ENCODE measurements at regions not wholly inside any gene's neighbourhood (a gene's known extent, or its start where the extent isn't known, plus 50 kb on each side); places are given as distances from the start of the nearest gene placed in this dataset.
"Not testable (repeated sequence)": the region's sequence is repeated elsewhere in the genome, so short reads cannot be mapped to it uniquely, and the experiment has no call there.

DNA sequence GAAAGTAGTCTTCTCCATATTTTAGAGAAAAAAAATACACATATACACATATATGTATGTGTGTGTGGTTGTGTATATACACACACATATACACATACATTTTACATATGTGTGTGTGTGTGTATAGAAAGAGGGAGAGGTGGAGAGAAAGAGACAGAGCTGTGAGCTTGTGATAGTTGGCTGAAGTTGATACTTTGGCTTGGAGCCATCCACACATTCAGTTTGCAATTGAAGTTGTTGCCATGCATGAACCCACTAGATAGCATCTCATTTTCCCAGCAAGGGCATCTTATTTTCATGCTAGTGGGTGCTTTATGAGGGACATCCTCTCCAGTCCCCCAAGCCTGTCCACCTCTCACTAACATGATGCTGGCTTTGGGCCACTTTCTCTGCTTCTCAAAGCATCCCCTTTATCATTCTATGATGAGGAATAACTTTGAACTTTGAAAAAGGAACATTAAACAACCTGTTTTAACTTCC, 228.6 kb downstream of the ZNF621 start:
- DNase-seq (ENCODE audit: low read depth) = no peak

DNA sequence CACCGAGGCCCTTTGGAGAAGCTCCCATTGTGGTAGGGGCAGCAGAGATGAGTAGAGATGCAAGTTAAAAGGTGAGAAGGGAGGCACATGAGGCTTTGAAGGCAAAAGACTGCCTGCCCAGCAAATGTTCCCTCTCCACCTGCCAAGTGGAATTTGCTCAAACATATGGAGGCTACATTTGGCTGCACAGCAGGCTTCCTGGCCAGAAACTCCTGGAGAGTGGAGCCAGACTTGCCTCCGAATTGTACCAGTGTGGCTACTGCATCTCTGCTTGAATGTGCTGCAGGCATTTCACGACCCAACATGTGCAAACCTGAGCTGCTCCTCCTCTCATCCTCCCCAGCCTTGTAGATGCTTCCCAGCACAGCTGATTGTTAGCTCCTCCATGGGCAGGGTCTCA, 229.2 kb downstream of the ZNF621 start:
- no peak for DNase-seq (ENCODE audit: low read depth)

DNA sequence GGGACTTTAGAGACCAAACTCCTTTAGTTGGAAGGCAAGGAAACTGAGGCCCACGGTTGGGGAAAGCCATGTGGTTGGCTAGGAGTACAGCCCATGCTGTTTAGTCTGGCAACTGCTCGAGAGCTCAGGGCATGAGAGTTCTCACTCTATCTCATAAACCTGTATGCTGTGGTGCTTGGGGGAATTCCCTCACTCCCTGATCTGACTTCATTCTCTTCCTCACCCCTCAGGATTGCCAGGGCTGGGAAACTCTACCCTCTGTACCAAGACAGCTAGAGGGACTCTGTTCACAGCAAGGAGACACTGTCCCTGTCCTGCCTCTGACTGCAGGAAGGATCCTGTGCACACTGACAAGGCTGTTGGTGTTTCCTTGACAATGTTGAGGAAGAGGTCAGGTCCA, 230.2 kb downstream of the ZNF621 start:
- no peak for DNase-seq (ENCODE audit: low read depth)

DNA sequence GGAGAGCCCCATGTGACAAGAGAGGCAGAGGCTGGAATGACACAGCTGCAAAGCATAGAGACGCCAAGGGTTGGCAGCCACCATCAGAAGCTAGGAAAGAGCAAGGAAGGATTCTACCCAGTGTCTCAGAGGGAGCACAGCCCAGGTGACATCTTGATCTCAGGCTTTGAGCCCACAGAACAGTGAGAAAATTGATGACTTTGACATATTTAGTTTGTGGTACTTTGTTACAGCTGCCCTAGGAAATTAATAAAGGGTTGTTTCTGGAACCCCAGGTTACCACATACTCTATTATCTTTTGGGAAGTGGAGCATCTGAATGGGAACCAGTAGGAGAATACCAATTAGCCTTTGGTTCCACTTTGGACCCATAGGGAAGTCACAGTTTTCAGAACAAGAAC, 231.7 kb downstream of the ZNF621 start:
- no peak for DNase-seq (ENCODE audit: low read depth)

DNA sequence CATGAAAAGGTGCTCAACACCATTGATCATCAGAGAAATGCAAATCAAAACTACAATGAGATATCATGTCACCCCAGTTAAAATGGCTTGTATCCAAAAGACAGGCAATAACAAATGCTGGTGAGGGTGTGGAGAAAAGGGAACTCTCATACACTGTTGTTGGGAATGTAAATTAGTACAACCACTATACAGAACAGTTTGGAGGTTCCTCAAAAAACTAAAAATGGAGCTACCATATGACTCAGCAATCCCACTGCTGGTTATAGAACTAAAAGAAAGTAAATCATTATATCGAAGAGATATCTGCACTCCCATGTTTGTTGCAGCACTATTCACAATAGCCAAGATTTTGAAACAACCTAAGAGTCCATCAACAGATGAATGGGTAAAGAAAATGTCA, 238.0 kb downstream of the ZNF621 start:
- not testable (repeated sequence) for DNase-seq (ENCODE audit: low read depth)

DNA sequence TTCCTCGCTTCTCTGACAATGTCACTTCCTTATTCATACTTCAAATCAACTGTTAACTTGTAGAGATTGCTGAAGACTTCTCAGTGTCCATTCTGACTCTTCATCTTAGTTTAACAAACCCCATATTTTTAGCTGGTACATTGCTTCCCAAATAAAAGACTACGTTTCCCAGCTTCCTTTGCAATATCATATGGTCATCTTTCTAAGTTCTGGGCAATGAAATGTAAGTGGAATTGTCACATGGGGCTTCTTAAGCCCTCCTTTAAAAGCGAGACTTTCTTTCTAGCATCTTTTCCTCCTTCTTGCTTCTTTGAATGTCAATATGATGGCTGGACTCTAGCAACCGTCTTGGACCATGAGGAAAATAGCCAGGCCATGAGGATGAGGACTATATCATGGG, 239.0 kb downstream of the ZNF621 start:
- no peak for DNase-seq (ENCODE audit: low read depth)

DNA sequence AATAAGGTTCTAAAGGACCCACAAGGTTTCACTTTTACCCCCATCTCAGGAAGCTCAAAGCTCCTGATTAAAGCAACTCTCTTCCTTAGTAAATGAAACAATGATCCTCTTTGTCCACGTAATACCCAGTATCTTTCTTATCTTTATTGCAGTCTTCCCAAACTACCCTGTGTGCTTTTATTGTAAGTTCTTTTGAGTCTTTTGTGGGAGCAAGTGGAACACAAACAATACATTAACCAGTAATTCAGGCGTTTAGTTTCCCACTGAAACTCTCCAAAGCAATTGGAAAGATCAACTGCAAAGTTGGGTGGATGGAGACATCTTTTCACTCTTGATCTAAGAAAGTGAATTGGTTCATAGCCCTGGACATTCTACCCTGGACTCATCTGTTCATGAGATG, 240.0 kb downstream of the ZNF621 start:
- DNase-seq (ENCODE audit: low read depth) = no peak

DNA sequence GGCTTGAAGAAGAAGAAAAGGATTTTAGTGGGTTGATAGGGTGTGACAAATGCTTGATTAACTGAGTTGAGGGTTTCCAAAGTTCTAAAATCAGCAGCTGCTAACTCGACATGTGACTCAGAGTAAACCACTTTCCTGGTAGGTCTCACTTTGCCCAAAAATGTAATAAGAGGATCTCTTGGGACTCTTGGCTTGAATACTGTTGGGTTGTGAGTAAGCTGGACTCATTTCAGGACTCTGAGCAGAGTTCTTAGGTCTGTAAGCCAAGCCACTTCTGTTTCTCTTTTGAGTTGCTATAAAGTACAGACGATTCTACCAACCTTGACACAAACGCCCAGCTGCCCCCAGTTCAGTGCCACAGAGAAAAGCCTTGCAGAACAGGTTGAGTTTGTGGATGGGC, 241.1 kb downstream of the ZNF621 start:
- no peak for DNase-seq (ENCODE audit: low read depth)

DNA sequence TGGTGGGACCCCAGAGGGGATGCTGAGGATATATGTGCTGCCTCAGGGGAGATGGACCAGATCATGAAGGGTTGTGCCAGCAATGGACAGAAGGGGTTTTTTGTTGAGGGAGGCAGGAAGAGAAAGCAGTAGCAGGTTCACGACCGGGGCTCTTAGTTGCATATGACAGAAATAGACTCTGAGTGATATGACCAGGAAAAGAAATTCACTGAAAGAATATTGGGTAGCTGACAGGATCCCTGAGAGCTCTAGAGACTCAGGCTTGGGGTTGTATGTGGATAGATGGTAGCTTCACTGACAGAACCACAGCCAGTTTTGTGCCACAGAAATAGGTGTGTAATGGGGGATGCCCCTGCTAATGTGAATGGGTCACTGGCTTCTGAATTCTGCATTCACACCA, 241.6 kb downstream of the ZNF621 start:
- no peak for DNase-seq (ENCODE audit: low read depth)

DNA sequence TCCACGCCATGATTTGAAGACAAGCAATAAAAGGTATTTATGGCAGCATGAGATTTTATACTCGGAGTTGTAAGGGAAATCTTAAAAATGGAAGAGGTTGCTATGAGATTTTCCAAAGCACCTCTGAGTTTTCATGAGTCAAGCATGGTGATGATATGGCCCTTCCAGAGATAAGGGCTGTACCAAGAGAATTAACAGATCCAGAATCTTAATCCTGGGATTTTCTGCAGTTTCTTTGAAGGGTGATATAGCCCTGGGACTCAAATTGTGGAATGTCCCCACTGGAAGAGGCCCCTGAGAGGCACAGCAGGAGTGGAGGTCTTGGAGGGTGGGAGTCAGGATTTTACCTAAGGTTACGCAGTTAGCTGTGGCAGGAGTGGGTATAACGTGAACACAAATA, 243.3 kb downstream of the ZNF621 start:
- peak; percentile 52 for DNase-seq (ENCODE audit: low read depth)

DNA sequence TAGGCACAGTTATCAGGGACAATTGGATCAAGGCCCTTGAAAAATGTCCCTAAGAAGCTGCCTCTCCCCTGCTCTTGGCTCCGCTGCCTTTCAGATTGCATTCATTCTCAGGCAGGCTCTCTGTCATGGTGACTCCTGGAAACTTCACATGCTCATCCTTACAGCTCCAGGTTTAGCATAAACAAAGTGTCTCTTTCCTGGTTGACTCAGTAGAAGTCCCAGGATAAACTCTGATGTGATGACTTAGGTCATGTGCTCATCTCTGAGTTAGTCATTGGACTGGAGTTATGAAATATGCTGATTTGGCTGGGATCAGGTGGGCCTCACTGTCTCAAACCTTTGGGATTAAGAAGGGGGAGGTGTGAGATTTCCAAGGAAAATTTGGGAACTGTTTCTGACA, 243.8 kb downstream of the ZNF621 start:
- peak; percentile 72 for DNase-seq (ENCODE audit: low read depth)

DNA sequence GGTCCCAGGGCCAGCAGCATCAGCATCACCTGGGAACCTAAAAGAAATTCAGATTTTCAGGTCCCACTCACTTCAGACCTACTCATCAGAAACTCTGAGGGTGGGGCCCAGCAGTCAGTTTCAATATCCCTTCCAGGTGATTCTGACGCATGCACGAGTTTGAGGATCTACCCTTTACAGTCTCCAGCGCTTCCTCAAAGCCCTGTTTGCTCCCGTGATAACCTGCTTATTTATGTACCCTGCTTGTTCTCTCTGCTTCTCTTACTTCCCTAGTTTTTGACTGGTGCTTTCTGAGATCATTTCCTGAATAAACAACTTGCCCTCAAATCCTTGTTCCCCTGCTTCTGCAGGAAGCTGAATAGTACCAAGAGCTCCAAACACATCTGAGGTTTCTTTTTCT, 245.3 kb downstream of the ZNF621 start:
- DNase-seq (ENCODE audit: low read depth) = no peak

DNA sequence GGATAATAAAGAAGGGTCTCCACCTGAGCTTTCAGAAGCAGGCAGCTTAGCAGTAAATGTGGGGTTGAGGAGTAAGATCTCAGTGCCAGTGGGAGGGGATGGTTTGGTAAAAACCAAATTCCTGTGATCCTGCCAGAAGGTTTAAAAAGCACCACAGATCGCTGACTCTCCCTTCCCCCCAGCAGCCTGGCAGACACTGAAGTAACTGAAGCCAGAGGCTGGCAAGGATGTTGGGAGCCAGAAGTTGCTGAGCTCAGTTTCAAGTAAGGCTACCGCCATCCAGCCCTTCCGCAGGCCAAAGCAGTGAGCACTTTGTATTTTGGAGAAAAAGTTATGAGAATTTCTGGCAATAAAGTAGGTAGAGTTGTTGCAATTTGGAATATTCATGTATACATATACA, 246.4 kb downstream of the ZNF621 start:
- no peak for DNase-seq (ENCODE audit: low read depth)

DNA sequence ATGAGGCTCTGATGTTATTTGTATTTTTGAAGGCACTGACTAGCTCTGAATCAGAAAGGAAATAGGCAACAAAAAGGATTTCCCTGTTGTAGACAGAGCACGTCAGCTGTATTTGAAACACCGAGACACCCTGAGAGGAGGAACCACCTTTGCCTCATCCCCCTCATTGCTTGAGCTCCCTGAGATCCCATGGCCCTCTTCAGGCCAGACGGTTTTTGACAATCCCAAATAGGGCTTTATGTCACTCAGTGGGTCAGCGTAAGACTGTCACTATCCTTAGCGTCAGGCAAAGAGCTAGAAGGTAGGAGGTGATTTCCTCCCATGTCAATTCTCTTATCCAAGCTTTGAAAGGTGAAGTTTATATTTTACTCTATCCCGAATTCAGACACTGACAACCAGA, 254.3 kb downstream of the ZNF621 start:
- no peak for DNase-seq (ENCODE audit: low read depth)

DNA sequence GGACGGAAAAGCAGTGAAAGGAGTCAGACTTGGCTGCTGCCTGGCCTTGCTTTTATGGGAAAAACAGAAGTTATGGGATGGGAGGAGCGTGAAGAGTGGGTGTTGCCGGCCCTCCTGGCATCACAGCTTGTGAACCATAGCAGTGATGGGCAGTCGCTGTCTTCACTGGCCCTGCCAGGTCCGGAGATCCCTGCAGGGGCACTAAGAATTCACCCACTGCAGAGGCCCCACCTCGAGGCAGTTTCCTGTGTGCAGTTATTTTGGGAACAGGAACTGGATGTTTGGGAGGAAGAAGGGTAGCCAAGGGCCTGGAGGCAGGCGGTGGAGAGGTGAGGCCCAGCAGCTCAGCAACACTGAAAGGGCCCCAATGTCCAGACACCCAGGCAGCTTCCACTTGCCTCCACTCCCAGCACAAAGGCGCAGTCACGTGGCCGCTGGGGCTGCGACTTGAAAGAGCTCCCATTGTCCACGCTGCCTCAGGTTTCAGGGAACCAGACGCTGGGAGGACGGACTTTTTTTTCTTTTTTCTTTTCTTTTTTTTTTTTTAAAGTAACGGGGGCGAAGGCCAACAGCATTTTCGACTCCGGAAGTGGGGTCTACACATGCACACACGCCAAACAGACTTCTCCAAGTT, 255.6 kb downstream of the ZNF621 start:
- DNase-seq (ENCODE audit: low read depth) = no peak

DNA sequence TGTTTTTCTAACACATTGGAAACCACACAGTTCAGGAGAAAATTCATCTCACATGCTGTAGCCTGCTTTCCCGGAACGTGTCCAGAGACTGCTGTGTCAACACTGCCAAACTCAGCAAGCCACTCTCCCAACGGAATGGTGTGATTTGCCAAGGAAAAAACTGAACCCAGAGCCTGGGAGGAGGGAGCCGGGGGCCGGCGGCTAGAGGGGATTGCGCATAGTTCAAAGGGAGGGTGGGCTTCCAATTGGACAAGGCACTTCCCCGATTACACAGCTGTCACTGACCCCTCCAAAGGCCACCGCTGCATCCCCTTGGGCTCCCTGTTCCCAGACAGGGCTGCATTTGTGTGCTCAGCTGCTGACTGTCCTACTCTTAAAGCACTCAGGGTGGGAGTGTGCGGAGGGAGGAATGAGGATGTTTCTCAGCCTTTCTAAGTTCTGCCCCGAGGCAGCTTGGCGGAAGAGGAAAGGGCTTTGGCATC, 256.2 kb downstream of the ZNF621 start:
- no peak for DNase-seq (ENCODE audit: low read depth)

DNA sequence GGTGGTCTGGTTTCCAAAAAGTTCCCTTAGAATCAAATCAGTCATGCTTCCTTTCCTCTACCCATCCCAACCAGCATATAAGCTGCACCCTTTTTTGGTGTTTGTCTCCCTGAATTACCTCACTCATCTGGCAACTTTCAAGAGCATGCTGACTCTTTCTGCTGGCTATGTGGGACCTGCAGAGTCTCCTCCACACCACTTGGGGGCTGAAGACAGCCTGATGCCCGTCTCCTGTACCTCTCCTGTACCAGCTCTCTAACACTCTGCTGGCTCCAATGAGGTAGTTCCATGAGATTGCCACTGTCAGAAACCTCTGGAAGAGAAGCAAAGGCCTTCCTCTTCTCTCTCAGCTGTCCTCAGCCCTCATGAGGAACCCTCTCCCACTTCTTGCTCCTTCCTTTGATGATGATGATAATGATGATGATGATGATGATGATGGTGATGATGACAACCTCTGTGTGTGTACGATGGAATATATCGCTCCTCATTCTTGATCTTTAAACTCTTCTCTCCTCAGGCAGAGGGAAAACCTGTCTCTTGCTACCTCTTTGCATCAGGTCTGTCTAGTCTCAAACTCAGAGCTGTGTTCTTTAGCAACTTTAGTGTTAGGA, 257.5 kb downstream of the ZNF621 start:
- peak; percentile 12 for DNase-seq (ENCODE audit: low read depth)

DNA sequence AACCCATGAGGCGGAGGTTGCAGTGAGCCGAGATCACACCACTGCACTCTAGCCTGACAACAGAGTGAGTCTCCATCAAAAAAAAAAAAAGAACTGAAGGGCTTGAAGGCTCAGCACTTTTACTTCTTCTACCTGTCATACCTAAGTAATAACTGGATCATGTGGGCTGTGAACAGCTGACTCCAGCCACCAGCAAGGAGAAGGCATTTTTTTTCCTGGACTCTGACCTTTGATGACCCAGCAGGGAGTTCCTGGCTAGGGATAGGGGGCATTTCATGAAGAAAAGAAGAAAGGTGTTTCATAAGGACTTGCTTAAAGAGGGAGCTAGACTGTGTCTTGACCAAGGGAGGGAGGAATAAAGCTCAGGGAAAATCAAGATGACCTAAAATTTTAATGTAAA, 266.0 kb downstream of the ZNF621 start:
- DNase-seq (ENCODE audit: low read depth) = no peak

DNA sequence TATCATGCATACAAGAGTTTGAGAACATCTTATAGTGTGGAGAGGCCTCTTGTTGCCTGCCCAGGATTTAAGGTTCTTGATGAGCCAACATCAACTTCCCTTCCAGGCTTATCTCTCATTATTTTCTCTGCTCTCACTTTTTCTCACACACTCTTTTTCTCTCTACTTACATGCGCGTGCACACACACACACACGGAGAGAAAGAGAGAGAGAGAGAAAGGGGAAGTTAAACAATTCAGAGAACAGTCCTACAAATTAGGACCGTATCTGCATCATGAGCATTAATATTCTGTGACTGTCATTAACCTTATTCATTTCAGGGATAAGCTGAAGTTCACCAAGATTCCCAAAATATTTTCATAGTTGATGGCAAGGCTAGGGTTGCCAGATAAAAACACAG, 269.0 kb downstream of the ZNF621 start:
- DNase-seq (ENCODE audit: low read depth) = no peak

DNA sequence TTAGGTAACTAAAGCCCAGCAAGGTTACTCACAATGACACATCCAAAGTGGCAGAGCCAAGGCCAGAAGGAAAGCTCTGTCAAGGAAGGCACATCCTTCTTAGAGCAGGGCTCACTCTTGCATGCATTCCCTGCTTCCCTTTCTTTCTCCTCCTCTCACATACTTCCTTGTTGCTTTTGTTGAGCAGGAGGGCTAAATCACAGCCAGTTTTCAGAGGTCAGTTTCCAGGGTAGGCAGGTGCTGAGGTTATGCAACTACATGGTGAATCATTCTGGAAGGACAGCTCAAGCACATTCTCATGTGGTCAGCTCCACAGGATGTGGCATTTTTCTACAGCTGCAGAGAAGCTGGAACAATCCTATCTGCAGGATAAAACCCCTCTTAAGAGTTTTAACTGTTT, 275.6 kb downstream of the ZNF621 start:
- DNase-seq (ENCODE audit: low read depth) = peak; percentile 97

DNA sequence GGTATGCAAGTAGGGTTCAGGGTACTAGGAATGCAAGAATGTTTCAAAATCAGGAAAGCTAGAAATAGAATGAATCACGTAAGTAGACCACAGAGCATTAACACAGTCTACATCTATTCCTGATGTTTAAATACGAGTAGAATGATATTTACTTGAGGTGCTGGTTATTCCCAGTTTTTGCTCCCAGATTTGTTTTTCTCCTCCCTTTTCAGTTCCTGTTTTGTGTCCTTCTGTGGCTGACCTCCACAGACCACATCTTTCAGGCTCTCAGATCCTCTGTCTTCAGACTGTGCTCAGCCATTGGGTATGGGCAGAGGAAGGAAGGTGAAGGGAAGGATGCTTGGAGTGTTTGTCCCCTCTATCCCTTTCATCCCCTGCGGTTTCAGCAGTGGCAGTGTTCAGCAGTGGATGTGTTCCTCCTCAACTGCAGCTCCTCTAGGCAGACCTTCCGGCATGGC, 276.6 kb downstream of the ZNF621 start:
- DNase-seq (ENCODE audit: low read depth) = peak; percentile 71

DNA sequence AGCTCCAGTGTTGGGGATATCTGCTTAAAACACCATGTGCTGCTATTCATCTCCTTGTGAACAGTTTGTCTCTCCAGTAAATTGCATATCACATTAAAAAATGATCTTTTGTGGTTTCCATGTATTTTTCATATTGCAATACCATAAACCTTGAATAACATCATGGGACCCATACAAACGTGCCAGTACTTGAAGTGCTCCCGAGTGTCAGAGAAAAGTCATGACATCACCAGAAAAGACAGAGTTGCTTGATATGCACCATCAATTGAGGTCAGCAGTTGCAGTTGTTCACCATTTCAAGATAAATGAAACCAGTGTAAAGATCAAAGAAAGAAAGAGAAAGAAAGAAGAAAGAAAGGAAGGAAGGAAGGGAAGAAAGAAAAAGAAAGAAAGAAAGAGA, 278.6 kb downstream of the ZNF621 start:
- peak; percentile 11 for DNase-seq (ENCODE audit: low read depth)

DNA sequence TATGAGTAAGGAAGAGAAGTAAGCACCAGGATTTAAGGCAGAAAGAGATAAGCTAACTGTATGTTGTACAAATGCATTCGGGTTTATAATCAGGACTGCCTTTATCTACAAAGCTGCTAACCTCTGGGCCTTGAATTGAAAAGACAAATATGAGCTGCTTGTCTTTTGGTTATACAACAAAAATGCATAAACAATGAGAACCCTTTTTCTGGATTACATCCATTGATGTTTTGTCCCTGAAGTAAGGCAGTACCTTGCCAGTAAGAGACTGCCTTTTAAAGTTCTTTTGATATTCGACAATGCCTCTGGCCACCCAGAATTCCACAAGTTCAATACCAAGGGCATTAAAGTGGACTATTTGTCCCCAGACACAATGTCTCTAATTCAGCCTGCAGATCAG, 280.7 kb downstream of the ZNF621 start:
- peak; percentile 35 for DNase-seq (ENCODE audit: low read depth)

DNA sequence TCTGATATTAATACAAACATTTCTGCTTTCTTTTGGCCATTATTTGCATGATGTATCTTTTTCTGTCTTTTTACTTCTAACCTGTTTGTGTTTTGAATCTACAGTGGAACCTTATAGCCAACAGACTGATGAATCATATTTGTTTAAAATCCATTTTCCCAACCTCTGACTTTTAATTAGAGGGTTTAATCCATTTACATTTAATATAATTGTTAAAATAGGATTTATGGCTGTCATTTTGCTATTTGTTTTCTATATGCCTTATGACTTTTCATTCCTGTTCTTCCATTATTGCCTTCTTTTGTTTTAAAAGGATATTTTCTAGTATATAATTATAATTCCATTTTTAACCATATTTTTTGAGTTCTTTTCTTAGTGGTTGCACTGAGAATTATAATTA, 286.1 kb downstream of the ZNF621 start:
- DNase-seq (ENCODE audit: low read depth) = no peak

Data from amniotic epithelial cell (primary cell).